HepG2 (cell line): ENCODE measurements at regions not wholly inside any gene's neighbourhood (a gene's known extent, or its start where the extent isn't known, plus 50 kb on each side); places are given as distances from the start of the nearest gene placed in this dataset.

Source experiments
- ZNF644 ChIP-seq: IDR thresholded peaks from 2 replicates; pipeline ENCODE4 v1.6.1; 2016; ENCODE audit warnings: low read depth
- TF ChIP-seq, protein P1 (sequence below), 2 experiments: IDR thresholded peaks; 2 replicates each; pipeline ENCODE4 v1.6.1; 2011 to 2012; ENCODE audit warnings: low read length in 2 of 2, borderline replicate concordance in 1 of 2, low read depth in 1 of 2, mild to moderate bottlenecking in 1 of 2, moderate library complexity in 1 of 2

DNA sequence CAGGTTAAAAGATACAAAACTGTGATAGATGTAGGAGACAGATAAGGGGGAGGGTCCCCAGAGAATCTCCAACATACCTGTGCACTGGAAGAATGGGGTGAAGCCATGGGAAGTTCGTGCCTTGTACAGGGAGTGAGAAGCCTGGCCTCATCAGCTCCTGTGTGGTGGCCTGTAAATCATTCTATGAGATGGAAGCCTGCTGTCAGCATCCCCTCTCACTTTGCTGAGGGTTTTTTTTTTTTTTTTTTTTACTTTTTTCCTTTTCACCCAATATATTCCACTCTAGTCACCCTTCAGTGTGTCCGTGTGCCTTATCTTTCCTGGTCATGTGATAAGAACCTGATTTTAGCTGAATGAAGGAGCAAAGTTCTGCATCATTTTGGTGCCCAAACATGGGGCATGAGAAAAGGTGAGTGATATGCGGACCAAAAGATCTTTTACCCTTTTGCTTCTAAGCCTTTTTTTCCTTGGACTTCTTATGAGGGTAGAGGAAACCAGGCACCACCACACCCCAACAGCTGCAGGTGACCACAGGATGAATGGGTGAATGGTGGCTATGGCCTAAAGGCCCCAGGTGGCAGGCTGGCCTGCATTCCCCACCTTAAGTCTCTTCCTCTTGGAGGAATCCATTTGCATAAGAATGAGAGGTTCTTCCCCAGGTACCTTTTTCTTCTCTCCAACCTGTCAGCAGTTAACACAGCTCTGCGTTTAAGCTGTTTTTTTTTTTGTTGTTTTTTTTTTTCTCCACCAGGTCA lies 1345.0 kb downstream of the NSUN3 start:
- TF ChIP-seq, protein P1, sequence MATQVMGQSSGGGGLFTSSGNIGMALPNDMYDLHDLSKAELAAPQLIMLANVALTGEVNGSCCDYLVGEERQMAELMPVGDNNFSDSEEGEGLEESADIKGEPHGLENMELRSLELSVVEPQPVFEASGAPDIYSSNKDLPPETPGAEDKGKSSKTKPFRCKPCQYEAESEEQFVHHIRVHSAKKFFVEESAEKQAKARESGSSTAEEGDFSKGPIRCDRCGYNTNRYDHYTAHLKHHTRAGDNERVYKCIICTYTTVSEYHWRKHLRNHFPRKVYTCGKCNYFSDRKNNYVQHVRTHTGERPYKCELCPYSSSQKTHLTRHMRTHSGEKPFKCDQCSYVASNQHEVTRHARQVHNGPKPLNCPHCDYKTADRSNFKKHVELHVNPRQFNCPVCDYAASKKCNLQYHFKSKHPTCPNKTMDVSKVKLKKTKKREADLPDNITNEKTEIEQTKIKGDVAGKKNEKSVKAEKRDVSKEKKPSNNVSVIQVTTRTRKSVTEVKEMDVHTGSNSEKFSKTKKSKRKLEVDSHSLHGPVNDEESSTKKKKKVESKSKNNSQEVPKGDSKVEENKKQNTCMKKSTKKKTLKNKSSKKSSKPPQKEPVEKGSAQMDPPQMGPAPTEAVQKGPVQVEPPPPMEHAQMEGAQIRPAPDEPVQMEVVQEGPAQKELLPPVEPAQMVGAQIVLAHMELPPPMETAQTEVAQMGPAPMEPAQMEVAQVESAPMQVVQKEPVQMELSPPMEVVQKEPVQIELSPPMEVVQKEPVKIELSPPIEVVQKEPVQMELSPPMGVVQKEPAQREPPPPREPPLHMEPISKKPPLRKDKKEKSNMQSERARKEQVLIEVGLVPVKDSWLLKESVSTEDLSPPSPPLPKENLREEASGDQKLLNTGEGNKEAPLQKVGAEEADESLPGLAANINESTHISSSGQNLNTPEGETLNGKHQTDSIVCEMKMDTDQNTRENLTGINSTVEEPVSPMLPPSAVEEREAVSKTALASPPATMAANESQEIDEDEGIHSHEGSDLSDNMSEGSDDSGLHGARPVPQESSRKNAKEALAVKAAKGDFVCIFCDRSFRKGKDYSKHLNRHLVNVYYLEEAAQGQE (IDR thresholded peaks at IDR 0.05; ENCODE audit: borderline replicate concordance in 1 of 2, low read depth in 1 of 2, low read length in 2 of 2): no peak
- no peak for TF ChIP-seq ZNF644
